ENCODE measurements at regions not wholly inside any gene's neighbourhood (a gene's known extent, or its start where the extent isn't known, plus 50 kb on each side); places are given as distances from the start of the nearest gene placed in this dataset.

- no peak for DNase-seq (ENCODE audit: low spot score)
Observed at GRCh38 chr7:112594397-112594796, 113.6 kb downstream of the LSMEM1 start.

- DNase-seq (ENCODE audit: low spot score) = no peak
Observed at GRCh38 chr7:112596260-112596659, 115.5 kb downstream of the LSMEM1 start.

DNA sequence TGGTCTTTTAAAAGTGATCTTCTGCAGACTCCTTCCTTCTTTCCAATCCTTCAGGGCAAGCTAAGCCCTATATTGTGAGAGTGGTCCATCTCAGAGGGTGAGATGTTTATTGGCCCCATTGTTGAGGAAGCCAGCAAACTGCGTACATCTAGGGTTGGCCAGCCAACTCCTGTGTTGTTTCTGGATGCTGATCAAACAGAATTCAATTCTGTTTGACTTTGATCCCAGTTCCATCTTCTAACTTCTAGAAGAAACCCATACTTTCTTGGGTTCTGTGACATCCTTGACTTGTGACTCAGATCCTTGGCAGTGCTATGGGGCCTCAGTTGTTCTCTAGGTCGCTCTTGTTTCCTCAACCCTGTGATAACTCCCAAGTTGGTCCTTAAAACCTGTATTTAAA lies 116.2 kb downstream of the LSMEM1 start:
- DNase-seq (ENCODE audit: low spot score) = no peak

- no peak for DNase-seq (ENCODE audit: low spot score)
Observed at GRCh38 chr7:112603673-112604072, 122.9 kb downstream of the LSMEM1 start.

DNA sequence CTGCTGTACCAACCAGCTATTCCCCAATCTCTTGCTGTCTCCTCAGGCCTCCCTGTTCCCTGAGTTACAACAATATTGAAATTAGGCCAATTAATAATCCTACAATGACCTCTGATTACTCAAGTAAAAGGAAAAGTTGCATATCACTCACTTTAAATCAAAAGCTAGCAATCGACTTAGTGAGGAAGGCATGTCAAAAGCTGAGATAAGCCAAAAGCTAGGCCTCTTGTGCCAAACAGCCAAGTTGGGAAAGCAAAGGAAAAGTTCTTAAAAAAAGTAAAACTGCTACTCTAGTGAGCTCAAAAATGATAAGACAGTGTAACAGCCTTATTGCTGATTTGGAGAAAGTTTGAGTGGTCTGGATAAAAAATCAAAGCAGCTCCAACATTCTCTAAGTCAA lies 129.8 kb downstream of the LSMEM1 start:
- no peak for DNase-seq (ENCODE audit: low spot score)

DNA sequence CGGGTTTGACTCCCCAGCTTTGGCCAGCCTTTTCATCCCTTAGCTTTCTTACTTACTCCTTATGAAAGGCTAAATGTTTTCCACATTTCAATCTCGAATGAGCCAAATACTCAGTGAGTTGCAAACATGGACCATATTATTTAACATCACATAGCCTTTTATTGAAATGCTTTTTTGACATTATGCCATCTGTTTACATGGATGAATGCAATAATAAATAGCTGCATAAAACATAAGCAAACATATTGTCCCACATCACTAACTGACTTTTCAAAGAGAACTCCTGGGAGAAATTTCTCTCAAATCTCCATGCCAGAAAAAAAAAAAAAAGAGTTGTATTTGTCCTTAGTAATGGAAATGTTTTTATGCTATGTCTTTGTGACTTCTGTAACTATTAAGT lies 134.9 kb downstream of the LSMEM1 start:
- no peak for DNase-seq (ENCODE audit: low spot score)

- no peak for DNase-seq (ENCODE audit: low spot score)
Observed at GRCh38 chr7:112616295-112616694, 135.5 kb downstream of the LSMEM1 start.

GRCh38 chr7:112619343-112619742 lies 138.6 kb downstream of the LSMEM1 start:
- DNase-seq (ENCODE audit: low spot score) = no peak

- no peak for DNase-seq (ENCODE audit: low spot score)
Observed at GRCh38 chr7:112622159-112622715, 141.4 kb downstream of the LSMEM1 start.

DNA sequence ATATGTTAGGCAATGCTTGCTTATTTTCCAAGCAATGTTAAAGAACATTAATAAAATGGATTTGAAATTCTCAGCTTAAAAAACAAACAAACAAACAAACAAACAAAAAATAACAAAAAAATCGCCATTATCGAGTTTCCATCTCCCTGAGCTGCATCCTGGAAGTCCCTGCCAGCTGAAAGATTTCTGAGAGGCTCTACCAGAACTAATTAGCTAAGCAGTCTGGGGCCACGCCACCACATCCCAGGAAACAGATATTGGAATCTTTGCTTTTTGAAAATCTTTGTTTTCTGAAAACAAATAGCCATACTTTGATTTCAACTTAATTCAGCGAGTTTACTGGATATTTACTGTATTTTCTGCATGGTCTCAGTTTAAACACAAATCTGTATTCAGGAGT lies 143.6 kb downstream of the LSMEM1 start:
- no peak for DNase-seq (ENCODE audit: low spot score)

DNA sequence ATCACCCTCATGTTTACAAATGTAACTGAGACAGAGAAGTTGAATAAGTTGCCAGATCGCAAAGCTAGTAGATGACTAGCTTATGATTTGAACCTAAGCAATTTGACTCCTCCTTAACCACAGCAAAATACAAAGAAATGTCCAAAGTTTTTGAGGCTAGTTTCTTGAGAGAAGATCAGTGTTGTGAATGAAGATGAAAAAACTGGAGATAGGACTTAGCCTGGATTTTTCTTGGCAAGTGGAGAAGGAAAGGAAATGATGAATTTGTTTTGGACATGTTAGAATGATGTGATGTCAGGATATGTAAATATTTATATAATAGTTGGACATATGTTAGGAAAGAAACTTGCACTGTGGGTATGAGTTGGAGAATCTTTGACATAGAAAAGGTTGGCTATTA lies 149.8 kb downstream of the LSMEM1 start:
- no peak for DNase-seq (ENCODE audit: low spot score)

GRCh38 chr7:112634107-112634506 lies 153.3 kb downstream of the LSMEM1 start:
- no peak for DNase-seq (ENCODE audit: low spot score)

DNA sequence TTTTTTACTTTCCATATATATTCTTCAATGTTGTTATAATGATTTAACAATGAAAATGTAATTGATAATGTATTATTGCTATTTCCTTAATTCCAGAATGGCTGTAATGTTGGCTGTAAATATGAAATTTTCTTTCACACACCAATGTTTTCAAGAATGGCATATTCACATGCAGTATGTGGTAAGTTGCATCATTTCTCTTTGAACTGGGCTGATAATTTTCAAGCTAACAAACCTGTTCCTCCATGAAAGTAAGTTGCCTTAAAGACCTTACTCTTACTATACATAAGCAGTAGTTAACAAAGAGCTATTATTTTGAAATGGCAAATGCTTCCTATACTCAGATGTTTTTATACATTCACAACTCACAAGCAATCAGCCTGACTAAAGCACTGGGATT lies 154.5 kb downstream of the TMEM168 start:
- DNase-seq (ENCODE audit: low spot score) = no peak

DNA sequence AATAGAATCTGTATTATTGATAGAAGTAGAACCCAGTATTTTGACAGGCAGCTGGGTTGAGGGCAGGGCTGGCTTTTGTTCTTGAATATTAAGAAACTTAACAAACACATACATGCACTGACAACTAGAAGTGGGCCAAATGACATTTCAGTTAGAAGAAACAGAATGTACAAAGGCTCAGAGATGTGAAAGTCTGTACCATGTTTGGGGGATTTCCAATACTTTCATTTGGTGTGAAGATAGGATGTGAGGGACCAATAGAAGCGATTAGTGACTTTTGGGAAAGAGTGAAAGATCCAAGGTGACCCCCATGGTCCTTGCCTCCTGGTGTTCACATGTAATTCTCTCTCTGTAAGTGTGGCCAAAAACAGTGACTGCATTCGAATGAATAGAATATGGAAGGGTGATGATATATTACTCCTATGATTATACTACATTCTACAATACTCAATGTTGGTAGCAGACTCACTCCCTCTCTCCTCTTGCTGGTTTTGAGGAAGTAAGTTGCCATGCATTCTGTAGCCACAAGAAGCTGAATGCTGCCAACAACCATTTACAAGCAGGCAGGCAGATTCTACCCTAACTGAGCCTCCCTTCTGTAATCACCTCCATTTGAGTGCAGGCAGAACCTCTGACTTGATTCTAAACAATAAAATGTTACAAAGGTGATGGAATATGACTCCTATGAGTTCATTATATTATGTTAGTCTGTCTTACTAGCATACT lies 151.4 kb downstream of the TMEM168 start:
- no peak for DNase-seq (ENCODE audit: low spot score)

- DNase-seq (ENCODE audit: low spot score) = no peak
Observed at GRCh38 chr7:112640685-112641084, 149.5 kb downstream of the TMEM168 start.

DNA sequence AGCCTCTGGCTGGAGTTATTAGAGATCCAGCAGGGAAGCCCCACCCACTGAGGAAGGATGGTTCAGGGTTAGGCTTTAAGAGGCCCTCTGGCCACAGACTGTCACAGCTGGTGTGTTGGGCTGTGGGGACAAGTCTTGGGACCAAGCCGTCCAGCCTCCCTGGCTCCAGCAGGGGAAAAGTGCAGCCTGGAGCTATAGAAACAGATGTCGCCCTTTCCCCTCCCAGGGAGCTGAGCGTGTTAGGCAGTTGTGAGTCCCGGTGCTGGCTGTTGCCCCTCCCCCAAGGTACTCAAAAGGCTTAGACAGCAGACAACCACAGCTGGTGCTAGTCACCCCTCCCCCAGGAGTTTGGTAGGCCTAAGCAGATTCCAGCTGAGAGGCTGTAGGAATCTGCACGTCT lies 143.4 kb downstream of the TMEM168 start:
- no peak for DNase-seq (ENCODE audit: low spot score)

- DNase-seq (ENCODE audit: low spot score) = no peak
Observed at GRCh38 chr7:112648781-112649180, 141.4 kb downstream of the TMEM168 start.

DNA sequence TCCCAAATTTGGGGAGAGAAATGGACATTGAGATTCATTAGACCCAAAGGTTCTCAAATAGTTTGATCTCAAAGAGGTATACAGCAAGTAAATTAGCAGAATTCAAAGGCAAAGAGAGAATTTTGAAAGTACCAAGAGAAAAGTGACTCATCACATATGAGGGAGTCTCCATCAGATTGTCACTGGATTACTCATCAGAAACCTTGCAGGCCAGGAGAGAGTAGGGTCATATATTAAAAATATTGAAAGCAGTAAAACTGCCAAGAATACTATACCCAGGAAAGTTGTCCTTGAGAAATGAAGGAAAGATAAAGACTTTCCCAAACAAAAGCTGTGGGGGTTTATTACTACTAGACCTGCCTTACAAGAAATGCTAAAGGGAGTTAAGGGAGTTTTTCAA lies 140.6 kb downstream of the TMEM168 start:
- no peak for DNase-seq (ENCODE audit: low spot score)

DNA sequence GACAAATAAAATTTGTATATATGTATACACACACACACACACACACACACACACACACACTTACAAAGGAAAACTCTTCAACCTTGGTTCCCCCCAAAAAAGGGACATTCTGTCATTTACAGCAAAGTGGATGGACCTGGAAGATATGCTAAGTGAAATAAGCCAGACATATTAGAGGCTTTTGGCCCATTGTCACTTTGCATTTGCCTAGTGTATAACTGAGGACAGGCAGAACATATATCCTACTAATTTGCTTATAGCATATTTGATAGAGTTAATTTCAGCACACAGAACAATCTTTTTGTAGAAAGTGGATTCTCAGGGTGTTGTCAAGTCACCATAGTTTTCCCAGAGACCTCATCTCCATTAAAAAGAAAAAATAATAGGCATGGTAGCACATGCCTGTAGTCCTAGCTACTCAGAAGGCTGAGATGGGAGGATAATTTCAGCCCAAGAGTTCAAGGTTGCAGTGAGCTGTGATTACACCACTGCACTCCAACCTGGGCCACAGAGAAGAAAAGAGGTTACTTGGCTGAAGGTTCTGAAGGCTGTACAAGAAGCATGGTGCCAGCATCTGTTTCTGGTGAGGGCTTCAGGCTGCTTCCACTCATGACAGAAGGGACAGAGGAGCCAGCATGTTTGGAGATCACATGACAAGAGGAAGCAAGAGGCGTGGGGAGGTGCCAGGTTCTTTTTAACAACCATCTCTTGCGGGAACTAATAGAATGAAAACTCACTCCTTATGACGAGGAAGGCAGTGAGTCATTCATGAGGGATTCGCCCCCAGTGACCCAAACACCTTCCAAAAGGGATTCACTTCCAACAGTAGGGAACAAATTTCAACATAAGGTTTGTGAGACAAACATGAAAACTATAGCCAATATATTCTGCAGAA lies 135.6 kb downstream of the TMEM168 start:
- no peak for DNase-seq (ENCODE audit: low spot score)

- DNase-seq (ENCODE audit: low spot score) = no peak
Observed at GRCh38 chr7:112665709-112666108, 124.5 kb downstream of the TMEM168 start.

GRCh38 chr7:112668561-112668960 lies 121.6 kb downstream of the TMEM168 start:
- no peak for DNase-seq (ENCODE audit: low spot score)

GRCh38 chr7:112669306-112669705 lies 120.9 kb downstream of the TMEM168 start:
- DNase-seq (ENCODE audit: low spot score) = no peak

DNA sequence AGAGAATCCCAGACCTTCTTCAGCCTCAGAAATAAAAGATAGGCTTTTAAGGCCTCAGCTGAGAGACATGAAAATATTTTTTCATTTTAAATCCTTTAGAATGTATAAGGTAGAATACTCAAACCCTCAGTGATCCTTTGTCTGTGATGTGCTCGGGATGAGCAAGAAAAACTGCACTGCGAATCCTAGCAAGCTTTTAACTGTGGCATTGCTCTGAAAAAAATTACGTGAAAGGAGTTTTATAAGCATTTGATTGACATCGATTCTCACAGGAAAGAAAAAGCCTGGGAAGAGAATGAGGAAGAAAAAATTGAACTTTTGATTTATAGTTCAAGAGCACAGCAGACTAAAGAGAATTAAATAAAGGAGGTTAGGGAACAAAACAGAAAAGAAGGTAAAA lies 120.0 kb downstream of the TMEM168 start:
- peak; percentile 2 for DNase-seq (ENCODE audit: low spot score)
